H9 (cell line): ENCODE measurements at regions not wholly inside any gene's neighbourhood (a gene's known extent, or its start where the extent isn't known, plus 50 kb on each side); places are given as distances from the start of the nearest gene placed in this dataset.
A peak's percentile ranks its signal among the peaks of the same experiment; 100 is the strongest.

Source experiments
- DNase-seq: peaks from one replicate; pipeline ENCODE4 v3.0.0-alpha.2; 2017
- H2AFZ ChIP-seq: one replicate; pipeline ENCODE4 v1.6.1; 2013; ENCODE audit warnings: mild to moderate bottlenecking, low read length, control low read depth, moderate library complexity
- H2AK5ac ChIP-seq: 2 replicates; pipeline ENCODE4 v1.6.1; 2013; ENCODE audit warnings: low read length, control low read depth, mixed read lengths; ENCODE audit not compliant: insufficient read length
- H2BK120ac ChIP-seq: one replicate; pipeline ENCODE4 v1.6.1; 2013; ENCODE audit warnings: low read depth, mild to moderate bottlenecking, low read length, control low read depth, inconsistent platforms; ENCODE audit not compliant: poor library complexity, severe bottlenecking
- H2BK12ac ChIP-seq: 2 replicates; pipeline ENCODE4 v1.6.1; 2013; ENCODE audit warnings: low read length, control low read depth, mixed read lengths, low read depth; ENCODE audit not compliant: insufficient read length
- H2BK15ac ChIP-seq: 2 replicates; pipeline ENCODE4 v1.6.1; 2013; ENCODE audit warnings: low read depth, low read length, control low read depth
- H2BK20ac ChIP-seq: one replicate; pipeline ENCODE4 v1.6.1; 2013; ENCODE audit warnings: low read depth, mild to moderate bottlenecking, low read length, control low read depth, inconsistent platforms; ENCODE audit not compliant: poor library complexity, severe bottlenecking
- H2BK5ac ChIP-seq: 2 replicates; pipeline ENCODE4 v1.6.1; 2013; ENCODE audit warnings: low read length, control low read depth, mixed read lengths; ENCODE audit not compliant: insufficient read length
- H3K14ac ChIP-seq: 2 replicates; pipeline ENCODE4 v1.6.1; 2013; ENCODE audit warnings: low read length, control low read depth; ENCODE audit not compliant: insufficient read depth
- H3K18ac ChIP-seq: 2 replicates; pipeline ENCODE4 v1.6.1; 2013; ENCODE audit warnings: low read depth, mild to moderate bottlenecking, mixed read lengths, low read length, control low read depth; ENCODE audit not compliant: insufficient read length
- H3K23ac ChIP-seq: 2 replicates; pipeline ENCODE4 v1.6.1; 2013; ENCODE audit warnings: low read length, control low read depth, mixed read lengths, low read depth; ENCODE audit not compliant: insufficient read length
- H3K23me2 ChIP-seq: 2 replicates; pipeline ENCODE4 v1.6.1; 2013; ENCODE audit warnings: low read depth, mild to moderate bottlenecking, mixed read lengths, low read length, control low read depth; ENCODE audit not compliant: insufficient read length, poor library complexity, severe bottlenecking
- H3K27ac ChIP-seq: 2 replicates; pipeline ENCODE4 v1.5.1; 2013; ENCODE audit warnings: low read length, control low read depth, mixed read lengths, low read depth; ENCODE audit not compliant: insufficient read length
- H3K27me3 ChIP-seq: 2 replicates; pipeline ENCODE4 v1.6.1; 2013; ENCODE audit warnings: low read length, control low read depth, inconsistent platforms; ENCODE audit not compliant: insufficient read depth
- H3K4ac ChIP-seq: 2 replicates; pipeline ENCODE4 v1.6.1; 2013; ENCODE audit warnings: low read depth, mild to moderate bottlenecking, control low read depth, inconsistent platforms, low read length, moderate library complexity
- H3K4me1 ChIP-seq: 2 replicates; pipeline ENCODE4 v1.6.1; 2013; ENCODE audit warnings: low read length, control low read depth, inconsistent platforms; ENCODE audit not compliant: insufficient read depth
- H3K4me2 ChIP-seq: 2 replicates; pipeline ENCODE4 v1.6.1; 2013; ENCODE audit warnings: low read length, control low read depth, mixed read lengths; ENCODE audit not compliant: insufficient read length, insufficient read depth
- H3K56ac ChIP-seq: 2 replicates; pipeline ENCODE4 v1.6.1; 2013; ENCODE audit warnings: low read depth, mild to moderate bottlenecking, mixed read lengths, low read length, control low read depth; ENCODE audit not compliant: insufficient read length
- H3K79me1 ChIP-seq: 2 replicates; pipeline ENCODE4 v1.6.1; 2013; ENCODE audit warnings: low read depth, mild to moderate bottlenecking, moderate library complexity, low read length, control low read depth, inconsistent platforms; ENCODE audit not compliant: insufficient read depth, poor library complexity, severe bottlenecking
- H3K79me2 ChIP-seq: 2 replicates; pipeline ENCODE4 v1.6.1; 2013; ENCODE audit warnings: low read length, control low read depth, inconsistent platforms; ENCODE audit not compliant: insufficient read depth
- H3K9ac ChIP-seq: 2 replicates; pipeline ENCODE4 v1.6.1; 2013; ENCODE audit warnings: low read length, control low read depth, mixed read lengths; ENCODE audit not compliant: insufficient read length; ENCODE audit errors: extremely low read depth
- H3K9me3 ChIP-seq: one replicate; pipeline ENCODE4 v1.6.1; 2013; ENCODE audit warnings: low read depth, low read length, inconsistent platforms; ENCODE audit not compliant: control insufficient read depth
- H3T11ph ChIP-seq: one replicate; pipeline ENCODE4 v1.6.1; 2013; ENCODE audit warnings: mild to moderate bottlenecking, low read length, control low read depth, inconsistent platforms
- H4K20me1 ChIP-seq: one replicate; pipeline ENCODE4 v1.6.1; 2013; ENCODE audit not compliant: control insufficient read depth, insufficient read length, insufficient read depth
- H4K5ac ChIP-seq: 2 replicates; pipeline ENCODE4 v1.6.1; 2013; ENCODE audit warnings: low read depth, mild to moderate bottlenecking, mixed read lengths, low read length, control low read depth; ENCODE audit not compliant: insufficient read length
- H4K8ac ChIP-seq: replicated peaks from 2 replicates; pipeline ENCODE4 v1.6.1; 2013; ENCODE audit warnings: low read length, control low read depth, mixed read lengths, low read depth; ENCODE audit not compliant: insufficient read length
- H4K91ac ChIP-seq: 2 replicates; pipeline ENCODE4 v1.6.1; 2013; ENCODE audit warnings: low read depth, mild to moderate bottlenecking, moderate library complexity, mixed read lengths, low read length, control low read depth; ENCODE audit not compliant: insufficient read length
- H3K27ac Mint-ChIP-seq, 3 experiments: 2 replicates in 2 of 3; 3 replicates in 1 of 3; pipeline ENCODE4 v1.8.0; 2020 to 2021; ENCODE audit warnings: mixed read lengths in 3 of 3, mild to moderate bottlenecking in 1 of 3, moderate library complexity in 1 of 3
- H3K27me3 Mint-ChIP-seq: 2 replicates; pipeline ENCODE4 v1.8.0; 2021; ENCODE audit warnings: low read depth, mild to moderate bottlenecking, moderate library complexity, mixed read lengths
- H3K36me3 Mint-ChIP-seq, 3 experiments: 2 replicates in 2 of 3; 3 replicates in 1 of 3; pipeline ENCODE4 v1.8.0; 2020 to 2021; ENCODE audit warnings: low read depth in 3 of 3, mixed read lengths in 3 of 3; ENCODE audit not compliant: insufficient read depth in 1 of 3
- H3K4me1 Mint-ChIP-seq, 2 experiments: 2 replicates each; pipeline ENCODE4 v1.8.0; 2020; ENCODE audit warnings: mixed read lengths in 2 of 2
- H3K4me3 Mint-ChIP-seq, 2 experiments: 2 replicates in 1 of 2; 3 replicates in 1 of 2; pipeline ENCODE4 v1.8.0; 2020 to 2021; ENCODE audit warnings: mild to moderate bottlenecking in 2 of 2, mixed read lengths in 2 of 2, moderate library complexity in 1 of 2
- H3K9me3 Mint-ChIP-seq, 2 experiments: 2 replicates in 1 of 2; 3 replicates in 1 of 2; pipeline ENCODE4 v1.8.0; 2020; ENCODE audit warnings: mild to moderate bottlenecking in 2 of 2, mixed read lengths in 2 of 2, moderate library complexity in 1 of 2
- CTCF ChIP-seq: fragments of 200-600 bp; sonication (generic); conservative IDR thresholded peaks from 3 replicates; pipeline ENCODE4 v1.8.0; 2021; ENCODE audit warnings: antibody characterized with exemption, mild to moderate bottlenecking
- WGBS: extraction: QIAGEN DNeasy Blood & Tissue Kit; methylation state at CpG from one replicate; pipeline ENCODE4 v1.1.7; 2013; ENCODE audit warnings: missing lambda C conversion rate, low lambda C conversion rate, mixed read lengths; ENCODE audit not compliant: insufficient read length; ENCODE audit errors: extremely low coverage; 5-methylcytosine and 5-hydroxymethylcytosine counted together

GRCh38 chr14:54312166-54312801 lies 84.5 kb upstream of the CDKN3 start:
- Histone ChIP-seq H3K9me3 (no peaks in the 10 kb centered on the region), H3K9ac (no peak overlapping the region), H3T11ph (no peak overlapping the region), H3K4ac (no peak overlapping the region), H3K79me1 (no peaks in the 10 kb centered on the region), H3K56ac (no peak overlapping the region), H3K79me2 (no peaks in the 10 kb centered on the region), H2BK12ac (no peak overlapping the region), H2BK120ac (no peak overlapping the region), H3K4me1 (no peaks in the 10 kb centered on the region), H2AFZ (no peak overlapping the region), H2AK5ac (no peak overlapping the region), H3K23ac (no peak overlapping the region), H4K8ac (no peak overlapping the region), H3K4me2 (no peak overlapping the region), H2BK5ac (no peak overlapping the region), H4K91ac (no peak overlapping the region), H3K27me3 (no peaks in the 10 kb centered on the region), H4K20me1 (no peaks in the 10 kb centered on the region), H4K5ac (no peak overlapping the region), H3K23me2 (no peaks in the 10 kb centered on the region), H3K27ac (no peak overlapping the region), H3K18ac (no peak overlapping the region), H3K14ac (no peak overlapping the region), H2BK20ac (no peak overlapping the region), H2BK15ac (no peak overlapping the region)
- Mint-ChIP-seq H3K36me3 (no peaks in the 10 kb centered on the region), H3K27ac (no peak overlapping the region), H3K9me3 (no peaks in the 10 kb centered on the region), H3K27me3 (no peaks in the 10 kb centered on the region; the same call in 1 of the 2 replicates), H3K4me3 (no peak overlapping the region), H3K4me1 (peaks cover 1 to 2% of the 10 kb centered on the region in 2 experiments; a peak in 3 of 4 replicates)
- TF ChIP-seq CTCF, result no peak
- WGBS, result no CpG with 5 or more reads among the region's 3 CpGs
- DNase-seq, result peak; percentile 49
